Osteocyte (in vitro differentiated cells): ENCODE measurements at regions not wholly inside any gene's neighbourhood (a gene's known extent, or its start where the extent isn't known, plus 50 kb on each side); places are given as distances from the start of the nearest gene placed in this dataset.

Experiments
- DNase-seq: peaks from one replicate; pipeline ENCODE4 v3.0.0; 2021; ENCODE audit warnings: mixed read lengths; ENCODE audit not compliant: unreplicated experiment; ENCODE audit errors: extremely low spot score
- H3K27ac Mint-ChIP-seq: one replicate; pipeline ENCODE4 v1.8.0; 2021; ENCODE audit warnings: mild to moderate bottlenecking, mixed read lengths; ENCODE audit not compliant: unreplicated experiment
- H3K27me3 Mint-ChIP-seq: one replicate; pipeline ENCODE4 v1.8.0; 2021; ENCODE audit warnings: mixed read lengths; ENCODE audit not compliant: unreplicated experiment
- H3K36me3 Mint-ChIP-seq: one replicate; pipeline ENCODE4 v1.8.0; 2021; ENCODE audit warnings: mixed read lengths; ENCODE audit not compliant: unreplicated experiment
- H3K4me1 Mint-ChIP-seq: one replicate; pipeline ENCODE4 v1.8.0; 2021; ENCODE audit warnings: mixed read lengths; ENCODE audit not compliant: unreplicated experiment
- H3K4me3 Mint-ChIP-seq: one replicate; pipeline ENCODE4 v1.8.0; 2021; ENCODE audit warnings: mild to moderate bottlenecking, moderate library complexity, mixed read lengths; ENCODE audit not compliant: unreplicated experiment
- H3K9me3 Mint-ChIP-seq: one replicate; pipeline ENCODE4 v1.8.0; 2021; ENCODE audit warnings: mixed read lengths; ENCODE audit not compliant: unreplicated experiment
- CTCF ChIP-seq: fragments of 200-600 bp; sonication (generic); IDR thresholded peaks from 2 replicates; pipeline ENCODE4 v1.5.0; 2021; ENCODE audit warnings: antibody characterized with exemption, mild to moderate bottlenecking, moderate library complexity

- no peak for TF ChIP-seq CTCF
- Mint-ChIP-seq H3K4me3 (no peak overlapping the region), H3K36me3 (no peaks in the 10 kb centered on the region), H3K27ac (no peak overlapping the region), H3K27me3 (no peaks in the 10 kb centered on the region), H3K4me1 (no peaks in the 10 kb centered on the region), H3K9me3 (peaks cover 5% of the 10 kb centered on the region)
- DNase-seq: no peak
These were observed 256.2 kb downstream of the KIF21A start for GRCh38 chr12:39186744-39187143.

GRCh38 chr12:39178837-39179236 lies 264.1 kb downstream of the KIF21A start:
- no peaks in the 10 kb centered on the region for H3K36me3 Mint-ChIP-seq
- H3K27me3 Mint-ChIP-seq: no peaks in the 10 kb centered on the region
- no peaks in the 10 kb centered on the region for H3K4me1 Mint-ChIP-seq
- no peak for TF ChIP-seq CTCF
- H3K27ac Mint-ChIP-seq: no peak overlapping the region
- H3K9me3 Mint-ChIP-seq: no peaks in the 10 kb centered on the region
- DNase-seq: no peak
- no peak overlapping the region for H3K4me3 Mint-ChIP-seq

DNA sequence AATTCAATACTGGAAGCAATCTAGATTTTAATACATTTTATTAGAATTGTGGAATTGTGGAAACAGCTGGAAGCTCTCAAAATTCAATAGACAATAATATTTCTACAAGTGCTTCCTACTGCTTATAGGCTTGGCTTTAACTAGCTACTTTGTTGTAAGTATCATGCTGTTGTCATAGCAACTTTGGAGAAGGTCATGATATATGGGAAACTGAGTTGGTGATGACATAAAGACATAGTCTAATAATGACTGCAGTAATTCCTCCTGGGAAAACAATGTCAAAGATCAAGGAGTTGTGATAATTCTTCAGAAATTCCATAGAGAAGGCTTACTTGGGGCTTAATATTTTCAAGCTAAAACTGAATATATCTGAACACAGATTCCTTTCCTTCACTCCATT lies 266.6 kb downstream of the KIF21A start:
- no peak for DNase-seq
- Mint-ChIP-seq H3K4me3 (no peak overlapping the region), H3K36me3 (no peaks in the 10 kb centered on the region), H3K9me3 (no peaks in the 10 kb centered on the region), H3K27ac (no peak overlapping the region), H3K4me1 (no peaks in the 10 kb centered on the region), H3K27me3 (no peaks in the 10 kb centered on the region)
- no peak for TF ChIP-seq CTCF

- Mint-ChIP-seq H3K27ac (no peak overlapping the region), H3K9me3 (no peaks in the 10 kb centered on the region), H3K4me3 (no peak overlapping the region), H3K27me3 (no peaks in the 10 kb centered on the region), H3K36me3 (no peaks in the 10 kb centered on the region), H3K4me1 (no peaks in the 10 kb centered on the region)
- no peak for TF ChIP-seq CTCF
- no peak for DNase-seq
These were observed 268.3 kb upstream of the CPNE8 start for GRCh38 chr12:39173726-39174125.

- no peaks in the 10 kb centered on the region for H3K36me3 Mint-ChIP-seq
- no peak overlapping the region for H3K4me3 Mint-ChIP-seq
- H3K27me3 Mint-ChIP-seq: no peaks in the 10 kb centered on the region
- H3K9me3 Mint-ChIP-seq: peaks cover 11% of the 10 kb centered on the region
- no peaks in the 10 kb centered on the region for H3K4me1 Mint-ChIP-seq
- no peak overlapping the region for H3K27ac Mint-ChIP-seq
- DNase-seq: no peak
- TF ChIP-seq CTCF: no peak
These were observed 259.9 kb upstream of the CPNE8 start for GRCh38 chr12:39165338-39165737.
